IMR-90 (cell line): ENCODE measurements at regions not wholly inside any gene's neighbourhood (a gene's known extent, or its start where the extent isn't known, plus 50 kb on each side); places are given as distances from the start of the nearest gene placed in this dataset.

Experiments used
- ATAC-seq: fragments of 200-7000 bp; cut with Tn5 transposase; 2 replicates; pipeline ENCODE4 v1.9.1; 2020; ENCODE audit warnings: low read depth, mild to moderate bottlenecking, moderate library complexity
- BruUV-seq: library from RNA; stranded (reverse); fragments of 400-500 nt; replicated peaks from 2 replicates; lab custom pipeline; 2021; lab: Mats Ljungman, UMichigan
- CTCF ChIA-PET: fragments of 300-600 bp; formaldehyde crosslinking; extraction: SDS; loops from one replicate; lab custom pipeline; 2021; ENCODE audit warnings: antibody characterized with exemption; lab: Yijun Ruan, JAX
- POLR2A ChIA-PET: fragments of 300-600 bp; sonication (Branson Sonifier 250); formaldehyde crosslinking; loops from one replicate; lab custom pipeline; 2022; ENCODE audit warnings: antibody characterized with exemption; ENCODE audit not compliant: unreplicated experiment; lab: Charles Lee
- DNase-seq: peaks from one replicate; pipeline ENCODE4 v3.0.0; 2013
- H2AFZ ChIP-seq: replicated peaks from 2 replicates; pipeline ENCODE3; 2013; ENCODE audit warnings: low read length, mild to moderate bottlenecking; ENCODE audit not compliant: poor library complexity
- H2AK5ac ChIP-seq: 2 replicates; pipeline ENCODE4 v1.6.1; 2013; ENCODE audit warnings: low read depth, low read length, inconsistent platforms
- H2AK9ac ChIP-seq: replicated peaks from 2 replicates; pipeline ENCODE3; 2013; ENCODE audit warnings: mild to moderate bottlenecking, low read depth, low read length, moderate library complexity; ENCODE audit not compliant: poor library complexity
- H2BK120ac ChIP-seq: 2 replicates; pipeline ENCODE4 v1.6.1; 2013; ENCODE audit warnings: low read depth, low read length, inconsistent platforms
- H2BK15ac ChIP-seq: 3 replicates; pipeline ENCODE4 v1.6.1; 2013; ENCODE audit warnings: low read depth, low read length, inconsistent platforms
- H2BK20ac ChIP-seq: 2 replicates; pipeline ENCODE4 v1.6.1; 2013; ENCODE audit warnings: low read depth, mild to moderate bottlenecking, inconsistent platforms, low read length, moderate library complexity
- H2BK5ac ChIP-seq: 2 replicates; pipeline ENCODE4 v1.6.1; 2013; ENCODE audit warnings: mild to moderate bottlenecking, low read depth, low read length, inconsistent platforms; ENCODE audit not compliant: poor library complexity, severe bottlenecking
- H3K14ac ChIP-seq: replicated peaks from 2 replicates; pipeline ENCODE4 v1.6.1; 2013; ENCODE audit warnings: low read depth, low read length, inconsistent platforms
- H3K18ac ChIP-seq: 2 replicates; pipeline ENCODE4 v1.6.1; 2013; ENCODE audit warnings: low read depth, low read length, control low read depth
- H3K23ac ChIP-seq: 2 replicates; pipeline ENCODE4 v1.6.1; 2013; ENCODE audit warnings: low read depth, low read length, inconsistent platforms
- H3K27ac ChIP-seq: 2 replicates; pipeline ENCODE4 v1.5.1; 2013; ENCODE audit warnings: mild to moderate bottlenecking, control low read depth, low read length; ENCODE audit not compliant: insufficient read depth
- H3K27me3 ChIP-seq: 2 replicates; pipeline ENCODE4 v1.6.1; 2013; ENCODE audit warnings: low read length; ENCODE audit not compliant: control insufficient read depth, insufficient read depth
- H3K36me3 ChIP-seq: 2 replicates; pipeline ENCODE4 v1.6.1; 2013; ENCODE audit warnings: low read length, mixed read lengths; ENCODE audit not compliant: control insufficient read depth, insufficient read depth
- H3K4ac ChIP-seq: 2 replicates; pipeline ENCODE4 v1.6.1; 2013; ENCODE audit warnings: low read depth, low read length, inconsistent platforms
- H3K4me1 ChIP-seq: 2 replicates; pipeline ENCODE4 v1.6.1; 2013; ENCODE audit warnings: low read length, mixed read lengths; ENCODE audit not compliant: control insufficient read depth, insufficient read depth
- H3K4me2 ChIP-seq: 2 replicates; pipeline ENCODE4 v1.6.1; 2013; ENCODE audit warnings: low read depth, mild to moderate bottlenecking, control low read depth, low read length, moderate library complexity
- H3K4me3 ChIP-seq: 2 replicates; pipeline ENCODE4 v1.5.1; 2013; ENCODE audit warnings: low read depth, mild to moderate bottlenecking, control low read depth, low read length, moderate library complexity; ENCODE audit not compliant: insufficient read depth
- H3K56ac ChIP-seq: 2 replicates; pipeline ENCODE4 v1.6.1; 2013; ENCODE audit warnings: low read length, inconsistent platforms; ENCODE audit not compliant: insufficient read depth; ENCODE audit errors: extremely low read depth
- H3K79me1 ChIP-seq, 2 experiments: 2 replicates each; pipeline ENCODE4 v1.6.1; 2013; ENCODE audit warnings: low read length in 2 of 2, inconsistent platforms in 1 of 2, low read depth in 1 of 2
- H3K9ac ChIP-seq: 2 replicates; pipeline ENCODE4 v1.6.1; 2013; ENCODE audit warnings: low read depth, low read length, control low read depth
- H3K9me1 ChIP-seq: 2 replicates; pipeline ENCODE4 v1.6.1; 2013; ENCODE audit warnings: low read length, inconsistent platforms; ENCODE audit not compliant: insufficient read depth
- H3K9me3 ChIP-seq: 2 replicates; pipeline ENCODE4 v1.6.1; 2013; ENCODE audit warnings: low read length; ENCODE audit not compliant: control insufficient read depth, insufficient read depth
- H4K20me1 ChIP-seq: 2 replicates; pipeline ENCODE4 v1.6.1; 2013; ENCODE audit warnings: low read length, inconsistent platforms; ENCODE audit not compliant: insufficient read depth
- H4K5ac ChIP-seq: 2 replicates; pipeline ENCODE4 v1.6.1; 2013; ENCODE audit warnings: mild to moderate bottlenecking, low read depth, low read length, control low read depth
- H4K8ac ChIP-seq, 2 experiments: 2 replicates each; pipeline ENCODE4 v1.6.1; 2013; ENCODE audit warnings: low read depth in 2 of 2, low read length in 2 of 2, control low read depth in 1 of 2, inconsistent platforms in 1 of 2
- H4K91ac ChIP-seq: 2 replicates; pipeline ENCODE4 v1.6.1; 2013; ENCODE audit warnings: low read depth, low read length, inconsistent platforms; ENCODE audit not compliant: insufficient read depth
- BHLHE40 ChIP-seq: fragments of 150-350 bp; IDR thresholded peaks from 2 replicates; pipeline ENCODE4 v1.6.1; 2016; ENCODE audit warnings: mild to moderate bottlenecking, low read depth, low read length
- CEBPB ChIP-seq: IDR thresholded peaks from 2 replicates; pipeline ENCODE4 v1.6.1; 2012; ENCODE audit warnings: low read depth, low read length, improper control_type of control experiment
- CHD1 ChIP-seq: IDR thresholded peaks from 2 replicates; pipeline ENCODE4 v1.6.1; 2012; ENCODE audit warnings: low read depth, low read length, improper control_type of control experiment
- FOS ChIP-seq: fragments of 150-350 bp; IDR thresholded peaks from 2 replicates; pipeline ENCODE4 v1.6.1; 2016; ENCODE audit warnings: low read depth, low read length
- MAZ ChIP-seq: IDR thresholded peaks from 2 replicates; pipeline ENCODE4 v1.6.1; 2012; ENCODE audit warnings: low read depth, mild to moderate bottlenecking, low read length, improper control_type of control experiment, moderate library complexity, borderline replicate concordance
- MXI1 ChIP-seq: IDR thresholded peaks from 2 replicates; pipeline ENCODE4 v1.6.1; 2012; ENCODE audit warnings: low read depth, mild to moderate bottlenecking, low read length, moderate library complexity, borderline replicate concordance
- NFE2L2 ChIP-seq: fragments of 150-350 bp; IDR thresholded peaks from 2 replicates; pipeline ENCODE4 v1.6.1; 2016; ENCODE audit warnings: low read depth, mild to moderate bottlenecking, low read length
- POLR2A ChIP-seq: IDR thresholded peaks from 2 replicates; pipeline ENCODE4 v1.6.1; 2012; ENCODE audit warnings: mild to moderate bottlenecking, low read depth, low read length
- RAD21 ChIP-seq: IDR thresholded peaks from 2 replicates; pipeline ENCODE4 v1.6.1; 2012; ENCODE audit warnings: low read length, improper control_type of control experiment
- RCOR1 ChIP-seq: IDR thresholded peaks from 2 replicates; pipeline ENCODE4 v1.6.1; 2012; ENCODE audit warnings: mild to moderate bottlenecking, low read length, improper control_type of control experiment; ENCODE audit not compliant: insufficient replicate concordance
- SMC3 ChIP-seq: fragments of 150-350 bp; IDR thresholded peaks from 2 replicates; pipeline ENCODE4 v1.6.1; 2016; ENCODE audit warnings: low read depth, mild to moderate bottlenecking, antibody characterized with exemption, low read length, moderate library complexity
- WGBS, 2 experiments: methylation state at CpG; one replicate each; pipeline versions ENCODE4 v1.1.5 to v1.1.7; 2013; ENCODE audit warnings: missing lambda C conversion rate in 2 of 2; ENCODE audit not compliant: insufficient read length in 1 of 2; ENCODE audit errors: extremely low coverage in 2 of 2; 5-methylcytosine and 5-hydroxymethylcytosine counted together
- dilution Hi-C: fragments of 300-500 bp; cut with HindIII; formaldehyde crosslinking; loops from one replicate; pipeline ENCODE4 v1.14.3; 2018; ENCODE audit warnings: low sequenced_read_pairs; ENCODE audit not compliant: unreplicated experiment
- in situ Hi-C: fragments of 300-500 bp; cut with MboI; formaldehyde crosslinking; loops from 3 replicates; pipeline ENCODE4 v1.14.3; 2019; ENCODE audit warnings: low sequenced_read_pairs, inconsistent platforms, mixed read lengths
- intact Hi-C: fragments of 100-400 bp; cut with micrococcal nuclease; formaldehyde crosslinking; loops from 2 replicates; pipeline ENCODE4 v1.10.0; 2022
- TF ChIP-seq, protein P1 (sequence below): conservative IDR thresholded peaks from 2 replicates; pipeline ENCODE4 v1.5.1; 2012; ENCODE audit warnings: mild to moderate bottlenecking, low read depth, low read length, improper control_type of control experiment
- TF ChIP-seq, protein P2 (sequence below): fragments of 150-350 bp; IDR thresholded peaks from 2 replicates; pipeline ENCODE4 v1.6.1; 2017; ENCODE audit warnings: mild to moderate bottlenecking, antibody characterized with exemption, low read length, low read depth
- TF ChIP-seq, protein P3 (sequence below): fragments of 150-350 bp; IDR thresholded peaks from 2 replicates; pipeline ENCODE4 v1.6.1; 2016; ENCODE audit warnings: low read depth, mild to moderate bottlenecking, low read length, moderate library complexity, borderline replicate concordance

DNA sequence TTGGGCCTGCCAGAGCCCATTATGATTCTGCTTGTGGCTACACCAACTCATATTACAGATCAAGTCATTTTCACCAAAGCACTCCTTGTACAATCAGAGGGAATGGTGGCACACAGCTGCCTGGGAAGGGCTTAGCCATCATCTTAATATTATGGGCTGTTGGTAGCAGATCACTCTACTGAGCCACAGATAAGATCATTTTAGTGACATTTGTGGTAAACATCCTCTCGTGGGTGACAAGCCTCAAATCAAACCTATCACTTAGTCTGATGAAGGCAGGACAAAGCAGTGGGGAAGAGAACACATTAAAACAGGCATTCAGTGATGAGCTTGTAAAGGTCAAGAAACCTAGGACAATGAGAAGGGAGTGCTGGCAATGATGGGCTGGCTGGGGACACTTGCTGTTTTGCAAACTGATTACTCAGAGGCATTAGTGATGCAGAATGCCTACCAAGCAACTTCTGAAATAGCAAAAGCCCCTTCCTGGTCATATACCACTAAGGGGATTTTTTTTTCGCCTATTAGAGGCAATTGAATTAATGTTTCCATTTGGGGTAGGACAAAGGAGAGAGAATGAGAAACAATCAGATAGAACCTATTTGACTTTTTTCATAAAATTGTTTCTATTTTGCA lies 137.5 kb upstream of the WDR11 start:
- dilution Hi-C loops: no loop called here
- in situ Hi-C loops: no loop called here
- H2AK9ac ChIP-seq: no peak overlapping the region
- H2BK120ac ChIP-seq: no peak overlapping the region
- no CpG with 5 or more reads among the region's 2 CpGs for WGBS, 2 experiments
- no peaks in the 10 kb centered on the region for H4K20me1 ChIP-seq
- H2BK20ac ChIP-seq: no peak overlapping the region
- H3K18ac ChIP-seq: no peak overlapping the region
- H3K79me1 ChIP-seq: no peaks in the 10 kb centered on the region
- TF ChIP-seq RAD21 (no peak), POLR2A (no peak), FOS (no peak), SMC3 (no peak), NFE2L2 (no peak), MAZ (no peak), CEBPB (no peak), BHLHE40 (no peak), MXI1 (no peak), CHD1 (no peak), RCOR1 (no peak)
- TF ChIP-seq, protein P1, sequence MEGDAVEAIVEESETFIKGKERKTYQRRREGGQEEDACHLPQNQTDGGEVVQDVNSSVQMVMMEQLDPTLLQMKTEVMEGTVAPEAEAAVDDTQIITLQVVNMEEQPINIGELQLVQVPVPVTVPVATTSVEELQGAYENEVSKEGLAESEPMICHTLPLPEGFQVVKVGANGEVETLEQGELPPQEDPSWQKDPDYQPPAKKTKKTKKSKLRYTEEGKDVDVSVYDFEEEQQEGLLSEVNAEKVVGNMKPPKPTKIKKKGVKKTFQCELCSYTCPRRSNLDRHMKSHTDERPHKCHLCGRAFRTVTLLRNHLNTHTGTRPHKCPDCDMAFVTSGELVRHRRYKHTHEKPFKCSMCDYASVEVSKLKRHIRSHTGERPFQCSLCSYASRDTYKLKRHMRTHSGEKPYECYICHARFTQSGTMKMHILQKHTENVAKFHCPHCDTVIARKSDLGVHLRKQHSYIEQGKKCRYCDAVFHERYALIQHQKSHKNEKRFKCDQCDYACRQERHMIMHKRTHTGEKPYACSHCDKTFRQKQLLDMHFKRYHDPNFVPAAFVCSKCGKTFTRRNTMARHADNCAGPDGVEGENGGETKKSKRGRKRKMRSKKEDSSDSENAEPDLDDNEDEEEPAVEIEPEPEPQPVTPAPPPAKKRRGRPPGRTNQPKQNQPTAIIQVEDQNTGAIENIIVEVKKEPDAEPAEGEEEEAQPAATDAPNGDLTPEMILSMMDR: no peak
- TF ChIP-seq, protein P2, sequence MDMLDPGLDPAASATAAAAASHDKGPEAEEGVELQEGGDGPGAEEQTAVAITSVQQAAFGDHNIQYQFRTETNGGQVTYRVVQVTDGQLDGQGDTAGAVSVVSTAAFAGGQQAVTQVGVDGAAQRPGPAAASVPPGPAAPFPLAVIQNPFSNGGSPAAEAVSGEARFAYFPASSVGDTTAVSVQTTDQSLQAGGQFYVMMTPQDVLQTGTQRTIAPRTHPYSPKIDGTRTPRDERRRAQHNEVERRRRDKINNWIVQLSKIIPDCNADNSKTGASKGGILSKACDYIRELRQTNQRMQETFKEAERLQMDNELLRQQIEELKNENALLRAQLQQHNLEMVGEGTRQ: no peak
- TF ChIP-seq, protein P3, sequence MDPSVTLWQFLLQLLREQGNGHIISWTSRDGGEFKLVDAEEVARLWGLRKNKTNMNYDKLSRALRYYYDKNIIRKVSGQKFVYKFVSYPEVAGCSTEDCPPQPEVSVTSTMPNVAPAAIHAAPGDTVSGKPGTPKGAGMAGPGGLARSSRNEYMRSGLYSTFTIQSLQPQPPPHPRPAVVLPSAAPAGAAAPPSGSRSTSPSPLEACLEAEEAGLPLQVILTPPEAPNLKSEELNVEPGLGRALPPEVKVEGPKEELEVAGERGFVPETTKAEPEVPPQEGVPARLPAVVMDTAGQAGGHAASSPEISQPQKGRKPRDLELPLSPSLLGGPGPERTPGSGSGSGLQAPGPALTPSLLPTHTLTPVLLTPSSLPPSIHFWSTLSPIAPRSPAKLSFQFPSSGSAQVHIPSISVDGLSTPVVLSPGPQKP: no peak
- no peak overlapping the region for H3K56ac ChIP-seq
- no peak overlapping the region for H3K23ac ChIP-seq
- H3K14ac ChIP-seq: no peak overlapping the region
- no peak overlapping the region for H3K9ac ChIP-seq
- H3K27ac ChIP-seq: no peak overlapping the region
- no peak overlapping the region for H2AFZ ChIP-seq
- no TSS peak for BruUV-seq
- intact Hi-C loops: no loop called here
- ChIA-PET POLR2A (no interaction called here), CTCF (no interaction called here)
- no peak overlapping the region for H2AK5ac ChIP-seq
- no peak overlapping the region for H3K4me2 ChIP-seq
- H4K91ac ChIP-seq: no peak overlapping the region
- H2BK5ac ChIP-seq: no peak overlapping the region
- H3K4ac ChIP-seq: no peak overlapping the region
- H3K4me3 ChIP-seq: no peak overlapping the region
- ATAC-seq (no peak), DNase-seq (no peak)
- no peak overlapping the region for H4K8ac ChIP-seq
- no peaks in the 10 kb centered on the region for H3K4me1 ChIP-seq
- H2BK15ac ChIP-seq: no peak overlapping the region
- H3K9me3 ChIP-seq: peaks cover 19% of the 10 kb centered on the region
- no peaks in the 10 kb centered on the region for H3K9me1 ChIP-seq
- H3K27me3 ChIP-seq: no peaks in the 10 kb centered on the region
- H4K5ac ChIP-seq: no peak overlapping the region
- H3K36me3 ChIP-seq: no peaks in the 10 kb centered on the region
